ENCODE measurements at regions not wholly inside any gene's neighbourhood (a gene's known extent, or its start where the extent isn't known, plus 50 kb on each side); places are given as distances from the start of the nearest gene placed in this dataset.

- TF ChIP-seq, protein P1, sequence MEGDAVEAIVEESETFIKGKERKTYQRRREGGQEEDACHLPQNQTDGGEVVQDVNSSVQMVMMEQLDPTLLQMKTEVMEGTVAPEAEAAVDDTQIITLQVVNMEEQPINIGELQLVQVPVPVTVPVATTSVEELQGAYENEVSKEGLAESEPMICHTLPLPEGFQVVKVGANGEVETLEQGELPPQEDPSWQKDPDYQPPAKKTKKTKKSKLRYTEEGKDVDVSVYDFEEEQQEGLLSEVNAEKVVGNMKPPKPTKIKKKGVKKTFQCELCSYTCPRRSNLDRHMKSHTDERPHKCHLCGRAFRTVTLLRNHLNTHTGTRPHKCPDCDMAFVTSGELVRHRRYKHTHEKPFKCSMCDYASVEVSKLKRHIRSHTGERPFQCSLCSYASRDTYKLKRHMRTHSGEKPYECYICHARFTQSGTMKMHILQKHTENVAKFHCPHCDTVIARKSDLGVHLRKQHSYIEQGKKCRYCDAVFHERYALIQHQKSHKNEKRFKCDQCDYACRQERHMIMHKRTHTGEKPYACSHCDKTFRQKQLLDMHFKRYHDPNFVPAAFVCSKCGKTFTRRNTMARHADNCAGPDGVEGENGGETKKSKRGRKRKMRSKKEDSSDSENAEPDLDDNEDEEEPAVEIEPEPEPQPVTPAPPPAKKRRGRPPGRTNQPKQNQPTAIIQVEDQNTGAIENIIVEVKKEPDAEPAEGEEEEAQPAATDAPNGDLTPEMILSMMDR (IDR thresholded peaks at IDR 0.05): no peak
- TF ChIP-seq POLR2A (IDR thresholded peaks at IDR 0.05): no peak
Observed at GRCh38 chr5:2272039-2272438, 389.3 kb upstream of the IRX4 start.

All from body of pancreas (tissue), 4 donors.